PC-3 (cell line): ENCODE measurements at regions not wholly inside any gene's neighbourhood (a gene's known extent, or its start where the extent isn't known, plus 50 kb on each side); places are given as distances from the start of the nearest gene placed in this dataset.

Experiments used
- ATAC-seq: fragments of 200-7000 bp; cut with Tn5 transposase; 2 replicates; pipeline ENCODE4 v1.9.1; 2020; ENCODE audit warnings: mild to moderate bottlenecking, moderate library complexity
- BruUV-seq: library from RNA; stranded (reverse); fragments of 400-500 nt; replicated peaks from 2 replicates; lab custom pipeline; 2021; lab: Mats Ljungman, UMichigan
- CTCF ChIA-PET: fragments of 300-600 bp; sonication (Branson Sonifier 250); formaldehyde crosslinking; loops from one replicate; lab custom pipeline; 2022; ENCODE audit warnings: antibody characterized with exemption; lab: Charles Lee
- POLR2A ChIA-PET: fragments of 300-600 bp; sonication (Branson Sonifier 250); formaldehyde crosslinking; loops from one replicate; lab custom pipeline; 2022; ENCODE audit warnings: antibody characterized with exemption; ENCODE audit not compliant: unreplicated experiment; lab: Charles Lee
- DNase-seq: peaks from one replicate; pipeline ENCODE4 v3.0.0-alpha.2; 2015
- H2AFZ ChIP-seq: fragments of 300-600 bp; sonication (generic); 2 replicates; pipeline ENCODE4 v1.6.0; 2016; ENCODE audit warnings: antibody characterized with exemption, low read length
- H3F3A ChIP-seq: fragments of 300-600 bp; sonication (generic); one replicate; pipeline ENCODE4 v1.6.0; 2017; ENCODE audit warnings: antibody characterized with exemption, low read length, control low read depth, mild to moderate bottlenecking; ENCODE audit not compliant: unreplicated experiment
- H3K27ac ChIP-seq: fragments of 300-600 bp; sonication (generic); 2 replicates; pipeline ENCODE4 v1.5.1; 2016; ENCODE audit warnings: mild to moderate bottlenecking, low read length
- H3K27me3 ChIP-seq: fragments of 300-600 bp; sonication (generic); 2 replicates; pipeline ENCODE4 v1.6.1; 2016; ENCODE audit warnings: low read length, mixed read lengths
- H3K36me3 ChIP-seq: fragments of 300-600 bp; sonication (generic); 2 replicates; pipeline ENCODE4 v1.6.1; 2016; ENCODE audit warnings: low read depth, mixed run types, low read length, mixed read lengths
- H3K4me1 ChIP-seq: fragments of 300-600 bp; sonication (generic); 2 replicates; pipeline ENCODE4 v1.5.1; 2016; ENCODE audit warnings: low read length; ENCODE audit not compliant: insufficient read depth
- H3K4me2 ChIP-seq: fragments of 300-600 bp; sonication (generic); 2 replicates; pipeline ENCODE4 v1.6.0; 2016; ENCODE audit warnings: low read length
- H3K4me3 ChIP-seq: fragments of 300-600 bp; sonication (generic); 2 replicates; pipeline ENCODE4 v1.5.1; 2016; ENCODE audit warnings: mild to moderate bottlenecking, low read length, mixed read lengths
- H3K79me2 ChIP-seq: fragments of 300-600 bp; sonication (generic); 2 replicates; pipeline ENCODE4 v1.6.1; 2017; ENCODE audit warnings: low read length, mixed read lengths
- H3K9ac ChIP-seq: fragments of 300-600 bp; sonication (generic); 2 replicates; pipeline ENCODE4 v1.6.0; 2016; ENCODE audit warnings: mild to moderate bottlenecking, low read length
- H3K9me2 ChIP-seq: fragments of 300-600 bp; sonication (generic); replicated peaks from 2 replicates; pipeline ENCODE4 v1.6.1; 2016; ENCODE audit warnings: mixed run types, low read length, mixed read lengths
- H3K9me3 ChIP-seq: fragments of 300-600 bp; sonication (generic); 2 replicates; pipeline ENCODE4 v1.6.1; 2016; ENCODE audit warnings: low read length, mixed read lengths
- H4K20me1 ChIP-seq: fragments of 300-600 bp; sonication (generic); 2 replicates; pipeline ENCODE4 v1.6.1; 2016; ENCODE audit warnings: low read length, mixed read lengths
- EZH2 ChIP-seq: fragments of 300-600 bp; sonication (generic); IDR thresholded peaks from one replicate; pipeline ENCODE4 v1.6.1; 2017; ENCODE audit warnings: antibody characterized with exemption, mild to moderate bottlenecking, low read length; ENCODE audit not compliant: unreplicated experiment
- EZH2phosphoT487 ChIP-seq: fragments of 300-600 bp; sonication (generic); IDR thresholded peaks from 2 replicates; pipeline ENCODE4 v1.6.1; 2018; ENCODE audit warnings: mild to moderate bottlenecking, antibody characterized with exemption, low read length, borderline replicate concordance
- intact Hi-C: fragments of 100-400 bp; cut with micrococcal nuclease; formaldehyde crosslinking; loops from 2 replicates; pipeline ENCODE4 v1.9.0; 2023
- TF ChIP-seq, protein P1 (sequence below): fragments of 300-600 bp; sonication (generic); conservative IDR thresholded peaks from 2 replicates; pipeline ENCODE4 v1.5.1; 2017; ENCODE audit warnings: antibody characterized with exemption, low read depth, mild to moderate bottlenecking, low read length

DNA sequence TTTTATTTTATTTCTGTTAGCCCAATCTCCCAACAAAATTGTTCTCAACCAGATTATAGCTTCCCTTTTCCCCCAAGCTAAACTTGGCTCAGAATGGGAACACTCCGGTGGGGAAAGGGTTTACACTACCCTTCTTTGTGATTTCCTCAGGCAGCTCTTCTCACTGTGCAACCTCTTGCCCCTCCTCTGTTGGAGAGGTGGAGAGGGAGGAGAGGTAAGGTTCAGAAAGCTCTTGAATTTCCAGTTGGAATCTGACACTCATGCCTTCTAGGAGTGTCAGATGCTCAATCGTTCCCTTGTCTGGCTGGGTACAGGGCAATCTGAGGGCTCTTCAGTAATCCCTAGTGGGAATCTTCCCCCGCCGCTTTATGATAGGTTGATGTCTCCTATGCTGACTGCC, 486.1 kb upstream of the KLF12 start:
- no peak overlapping the region for H3K9ac ChIP-seq
- BruUV-seq = no TSS peak
- no peaks in the 10 kb centered on the region for H3K79me2 ChIP-seq
- H3K4me3 ChIP-seq = no peak overlapping the region
- ChIA-PET POLR2A (no interaction called here), CTCF (no interaction called here)
- H3K4me1 ChIP-seq = no peaks in the 10 kb centered on the region
- H3K36me3 ChIP-seq = no peaks in the 10 kb centered on the region
- DNase-seq (no peak), ATAC-seq (no peak)
- no peak for TF ChIP-seq EZH2
- TF ChIP-seq, protein P1, sequence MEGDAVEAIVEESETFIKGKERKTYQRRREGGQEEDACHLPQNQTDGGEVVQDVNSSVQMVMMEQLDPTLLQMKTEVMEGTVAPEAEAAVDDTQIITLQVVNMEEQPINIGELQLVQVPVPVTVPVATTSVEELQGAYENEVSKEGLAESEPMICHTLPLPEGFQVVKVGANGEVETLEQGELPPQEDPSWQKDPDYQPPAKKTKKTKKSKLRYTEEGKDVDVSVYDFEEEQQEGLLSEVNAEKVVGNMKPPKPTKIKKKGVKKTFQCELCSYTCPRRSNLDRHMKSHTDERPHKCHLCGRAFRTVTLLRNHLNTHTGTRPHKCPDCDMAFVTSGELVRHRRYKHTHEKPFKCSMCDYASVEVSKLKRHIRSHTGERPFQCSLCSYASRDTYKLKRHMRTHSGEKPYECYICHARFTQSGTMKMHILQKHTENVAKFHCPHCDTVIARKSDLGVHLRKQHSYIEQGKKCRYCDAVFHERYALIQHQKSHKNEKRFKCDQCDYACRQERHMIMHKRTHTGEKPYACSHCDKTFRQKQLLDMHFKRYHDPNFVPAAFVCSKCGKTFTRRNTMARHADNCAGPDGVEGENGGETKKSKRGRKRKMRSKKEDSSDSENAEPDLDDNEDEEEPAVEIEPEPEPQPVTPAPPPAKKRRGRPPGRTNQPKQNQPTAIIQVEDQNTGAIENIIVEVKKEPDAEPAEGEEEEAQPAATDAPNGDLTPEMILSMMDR = no peak
- TF ChIP-seq EZH2phosphoT487 = no peak
- no peaks in the 10 kb centered on the region for H3K27me3 ChIP-seq
- no peaks in the 10 kb centered on the region for H4K20me1 ChIP-seq
- H3K27ac ChIP-seq = no peak overlapping the region
- no peaks in the 10 kb centered on the region for H3K9me3 ChIP-seq
- H2AFZ ChIP-seq = no peak overlapping the region
- H3F3A ChIP-seq = no peaks in the 10 kb centered on the region
- H3K9me2 ChIP-seq = no peaks in the 10 kb centered on the region
- no peak overlapping the region for H3K4me2 ChIP-seq
- intact Hi-C loops = no loop called here

DNA sequence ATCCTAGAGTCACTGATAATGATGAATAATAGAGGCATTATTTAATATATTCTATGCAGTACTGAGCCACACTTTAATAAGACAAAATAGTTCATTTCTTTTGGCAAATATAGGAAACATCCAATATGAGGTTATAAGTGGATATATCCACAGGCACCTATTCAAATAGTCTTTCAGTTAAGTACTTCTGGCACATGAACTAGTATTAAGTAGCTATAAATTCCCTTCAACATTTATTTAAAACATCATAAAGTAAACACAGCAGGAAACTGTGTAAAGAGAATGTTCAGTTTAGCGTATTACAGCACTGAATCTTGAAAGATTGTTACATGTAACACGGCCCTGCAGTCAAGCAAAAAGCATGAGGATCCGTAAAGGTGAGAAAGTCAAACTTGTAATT, 463.3 kb upstream of the KLF12 start:
- intact Hi-C loops = no loop called here
- H3K27ac ChIP-seq = no peak overlapping the region
- H3K27me3 ChIP-seq = no peaks in the 10 kb centered on the region
- no peak overlapping the region for H3K4me2 ChIP-seq
- no peaks in the 10 kb centered on the region for H3K9me2 ChIP-seq
- DNase-seq = no peak
- TF ChIP-seq, protein P1 = no peak
- TF ChIP-seq EZH2 (no peak), EZH2phosphoT487 (no peak)
- no peak overlapping the region for H3K4me3 ChIP-seq
- H3F3A ChIP-seq = no peaks in the 10 kb centered on the region
- no peaks in the 10 kb centered on the region for H3K4me1 ChIP-seq
- no peak for ATAC-seq
- no peaks in the 10 kb centered on the region for H3K36me3 ChIP-seq
- H4K20me1 ChIP-seq = no peaks in the 10 kb centered on the region
- H3K79me2 ChIP-seq = no peaks in the 10 kb centered on the region
- no TSS peak for BruUV-seq
- ChIA-PET POLR2A (no interaction called here), CTCF (no interaction called here)
- no peak overlapping the region for H2AFZ ChIP-seq
- H3K9me3 ChIP-seq = no peaks in the 10 kb centered on the region
- no peak overlapping the region for H3K9ac ChIP-seq

DNA sequence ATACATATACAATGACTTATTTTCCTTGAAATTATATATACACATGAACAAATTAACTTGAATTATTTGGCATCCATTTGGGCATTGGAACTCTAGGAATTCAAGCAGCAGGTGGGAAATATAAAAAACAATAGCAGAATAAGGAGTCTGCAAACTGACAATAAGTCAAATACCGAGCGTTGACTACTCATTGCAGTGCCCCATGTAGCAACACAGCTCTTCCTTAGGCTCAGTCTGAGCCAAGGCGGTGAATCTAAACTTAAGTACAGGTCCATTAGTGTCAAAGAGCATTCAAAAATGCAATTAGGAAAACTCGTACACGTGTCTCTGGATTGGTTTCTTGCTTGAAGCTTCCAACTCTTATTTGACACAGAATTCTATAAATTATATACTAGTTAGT, 462.5 kb upstream of the KLF12 start:
- Histone ChIP-seq H4K20me1 (no peaks in the 10 kb centered on the region), H3K9me2 (no peaks in the 10 kb centered on the region), H3K9me3 (no peaks in the 10 kb centered on the region), H3K79me2 (no peaks in the 10 kb centered on the region), H3K4me3 (no peak overlapping the region), H3K36me3 (no peaks in the 10 kb centered on the region), H3K4me2 (no peak overlapping the region), H3F3A (no peaks in the 10 kb centered on the region), H3K9ac (no peak overlapping the region), H3K27me3 (no peaks in the 10 kb centered on the region), H3K27ac (no peak overlapping the region), H2AFZ (no peak overlapping the region), H3K4me1 (no peaks in the 10 kb centered on the region)
- DNase-seq = no peak
- ATAC-seq = no peak
- TF ChIP-seq EZH2phosphoT487 = no peak
- TF ChIP-seq, protein P1 = no peak
- no peak for TF ChIP-seq EZH2
- intact Hi-C loops = no loop called here
- POLR2A ChIA-PET = no interaction called here
- CTCF ChIA-PET = no interaction called here
- BruUV-seq = no TSS peak
